AG09309 (cell line): ENCODE measurements at regions not wholly inside any gene's neighbourhood (a gene's known extent, or its start where the extent isn't known, plus 50 kb on each side); places are given as distances from the start of the nearest gene placed in this dataset.

ENCODE experiments used
- DNase-seq: peaks from one replicate; pipeline ENCODE4 v3.0.0-alpha.2; 2010; ENCODE audit warnings: low read depth
- H3K4me3 ChIP-seq: 2 replicates; pipeline ENCODE4 v1.5.1; 2011; ENCODE audit warnings: mild to moderate bottlenecking, low read depth, low read length, moderate library complexity; ENCODE audit not compliant: control insufficient read depth
- CTCF ChIP-seq: IDR thresholded peaks from 2 replicates; pipeline ENCODE4 v1.5.1; 2011; ENCODE audit warnings: mild to moderate bottlenecking, low read depth, low read length, inconsistent platforms; ENCODE audit not compliant: insufficient read depth, control insufficient read depth; ENCODE audit errors: missing control alignments

- no peak overlapping the region for H3K4me3 ChIP-seq
- TF ChIP-seq CTCF = no peak
- no peak for DNase-seq
These were observed 161.0 kb upstream of the FAM241A start for GRCh38 chr4:111984169-111984819.

GRCh38 chr4:111985426-111985825, 159.8 kb upstream of the FAM241A start:
- H3K4me3 ChIP-seq = no peak overlapping the region
- no peak for DNase-seq
- TF ChIP-seq CTCF = no peak

GRCh38 chr4:111986095-111986494, 159.2 kb upstream of the FAM241A start:
- no peak overlapping the region for H3K4me3 ChIP-seq
- no peak for TF ChIP-seq CTCF
- no peak for DNase-seq

- no peak for DNase-seq
- no peak overlapping the region for H3K4me3 ChIP-seq
- no peak for TF ChIP-seq CTCF
These were observed 156.7 kb upstream of the FAM241A start for GRCh38 chr4:111988514-111988913.

- no peak overlapping the region for H3K4me3 ChIP-seq
- no peak for TF ChIP-seq CTCF
- no peak for DNase-seq
These were observed 155.4 kb upstream of the FAM241A start for GRCh38 chr4:111989817-111990216.

GRCh38 chr4:111991163-111991562, 154.1 kb upstream of the FAM241A start:
- TF ChIP-seq CTCF = no peak
- no peak overlapping the region for H3K4me3 ChIP-seq
- no peak for DNase-seq
